GM21825 (cell line): ENCODE measurements at regions not wholly inside any gene's neighbourhood (a gene's known extent, or its start where the extent isn't known, plus 50 kb on each side); places are given as distances from the start of the nearest gene placed in this dataset.
"Not testable (repeated sequence)": the region's sequence is repeated elsewhere in the genome, so short reads cannot be mapped to it uniquely, and the experiment has no call there.

Source experiments
- ATAC-seq: cut with Tn5 transposase; IDR thresholded peaks from one replicate; pipeline ENCODE4 v1.9.1; 2021; ENCODE audit warnings: mild to moderate bottlenecking, moderate library complexity; ENCODE audit not compliant: unreplicated experiment

- ATAC-seq, result no peak
Observed at GRCh38 chr7:86592185-86592584, 51.5 kb upstream of the GRM3 start.

GRCh38 chr7:86574006-86574405 is 69.7 kb upstream of the GRM3 start:
- no peak for ATAC-seq

GRCh38 chr7:86558680-86559501 is 84.8 kb upstream of the GRM3 start:
- no peak for ATAC-seq

DNA sequence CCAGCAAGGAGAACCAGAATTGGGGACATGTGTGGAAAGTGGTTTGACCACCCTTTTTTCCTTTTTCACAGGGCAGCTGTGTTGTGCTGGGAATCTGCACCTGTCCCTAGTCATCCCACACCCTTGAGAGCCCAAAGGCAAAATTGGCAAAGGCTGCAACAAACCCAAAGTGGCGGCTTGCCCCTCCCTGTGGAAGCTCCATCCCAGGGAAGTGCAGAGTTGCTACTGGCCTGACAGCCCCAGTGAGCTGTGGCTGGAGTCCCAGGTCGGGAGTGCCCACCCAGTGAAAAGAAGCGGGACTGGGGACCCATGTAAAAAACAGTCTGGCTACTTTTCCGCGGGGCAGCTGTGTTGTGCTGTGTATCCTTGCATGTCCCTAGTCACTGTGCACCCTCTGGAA is 109.1 kb upstream of the GRM3 start:
- no peak for ATAC-seq

- no peak for ATAC-seq
Observed at GRCh38 chr7:86504229-86504628, 139.5 kb upstream of the GRM3 start.

- ATAC-seq, result no peak
Observed at GRCh38 chr7:86499986-86500385, 143.7 kb upstream of the GRM3 start.

GRCh38 chr7:86485827-86486226 is 157.9 kb upstream of the GRM3 start:
- ATAC-seq, result no peak

GRCh38 chr7:86479144-86479543 is 164.6 kb upstream of the GRM3 start:
- ATAC-seq, result no peak

GRCh38 chr7:86477343-86477935 is 166.3 kb upstream of the GRM3 start:
- ATAC-seq, result no peak

DNA sequence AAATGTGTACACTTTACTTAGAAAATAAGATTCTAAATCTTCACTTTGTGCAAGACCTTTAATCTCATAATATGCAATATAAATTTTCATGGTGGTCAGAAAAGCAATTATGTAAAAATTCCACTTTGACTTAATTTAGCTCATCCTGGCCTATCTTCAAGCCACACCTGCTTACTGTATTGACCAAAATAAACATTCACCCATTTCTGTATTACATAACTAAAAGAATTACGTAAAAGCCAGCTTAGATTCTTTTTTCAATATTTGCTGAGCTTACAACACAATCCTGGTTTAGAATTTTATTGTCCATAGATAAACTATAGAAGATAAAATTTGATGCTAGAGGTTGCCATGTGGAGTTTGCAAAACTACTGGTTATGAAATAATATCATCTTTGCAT is 172.9 kb upstream of the GRM3 start:
- ATAC-seq, result no peak

- ATAC-seq, result peak; percentile 99
Observed at GRCh38 chr7:86469680-86470295, 173.9 kb upstream of the GRM3 start.

DNA sequence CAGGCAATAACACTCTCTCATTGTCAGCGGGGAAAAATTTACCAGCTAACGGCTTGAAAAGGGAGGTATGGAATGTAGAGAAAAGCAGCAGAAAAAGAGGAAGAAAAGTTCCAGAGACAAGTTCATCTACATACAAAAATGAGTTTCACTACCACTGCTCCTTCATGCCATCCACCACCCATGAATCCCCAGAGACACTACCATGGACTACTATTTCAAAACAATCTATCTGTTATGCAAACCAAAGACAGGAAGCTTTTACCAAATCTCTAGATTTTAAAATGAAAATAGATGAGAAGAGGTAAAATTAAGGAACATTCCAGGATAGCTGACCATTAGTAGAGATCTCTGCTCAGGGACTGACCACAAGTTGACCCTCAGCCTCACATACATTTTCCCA is 189.0 kb upstream of the GRM3 start:
- no peak for ATAC-seq

DNA sequence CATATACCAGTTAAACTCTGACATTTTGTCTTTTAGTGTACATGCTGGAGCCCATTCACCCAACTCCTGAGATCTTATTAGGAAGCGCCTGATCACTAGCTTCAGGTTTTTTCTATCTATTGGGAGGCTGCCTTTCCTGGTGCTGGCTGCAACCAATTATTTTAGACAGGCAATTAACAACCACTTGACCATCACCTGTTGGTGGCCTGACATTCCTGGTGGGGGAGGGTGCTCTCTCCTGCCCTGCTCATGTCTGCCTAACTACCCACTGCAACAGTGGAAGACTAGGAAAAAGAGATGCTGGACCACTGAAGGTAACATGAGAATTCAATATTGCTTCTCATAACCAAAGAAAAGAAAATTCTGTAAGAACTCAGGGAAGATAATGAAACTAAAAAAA is 190.3 kb upstream of the GRM3 start:
- ATAC-seq, result no peak

DNA sequence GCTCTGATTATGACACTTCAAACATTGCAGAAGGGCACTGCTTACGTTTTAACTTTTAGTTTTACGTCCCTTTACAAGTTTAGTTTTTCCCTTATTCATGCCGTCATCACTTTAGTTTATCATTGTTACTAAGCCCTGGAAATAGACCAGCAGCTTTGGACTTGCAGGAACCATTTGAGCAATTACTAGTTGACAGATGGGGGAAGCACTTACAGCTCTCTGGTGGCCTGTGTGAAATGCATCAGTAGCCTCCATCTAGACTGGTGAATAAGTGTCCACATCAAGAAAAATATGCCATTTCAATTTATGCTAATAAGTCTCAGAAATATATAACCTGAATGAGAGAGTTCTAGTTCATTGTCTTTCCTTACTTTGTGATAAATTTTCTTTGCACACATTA is 194.9 kb upstream of the GRM3 start:
- no peak for ATAC-seq

GRCh38 chr7:86445285-86445684 is 198.4 kb upstream of the GRM3 start:
- no peak for ATAC-seq

- no peak for ATAC-seq
Observed at GRCh38 chr7:86444245-86444644, 199.5 kb upstream of the GRM3 start.

DNA sequence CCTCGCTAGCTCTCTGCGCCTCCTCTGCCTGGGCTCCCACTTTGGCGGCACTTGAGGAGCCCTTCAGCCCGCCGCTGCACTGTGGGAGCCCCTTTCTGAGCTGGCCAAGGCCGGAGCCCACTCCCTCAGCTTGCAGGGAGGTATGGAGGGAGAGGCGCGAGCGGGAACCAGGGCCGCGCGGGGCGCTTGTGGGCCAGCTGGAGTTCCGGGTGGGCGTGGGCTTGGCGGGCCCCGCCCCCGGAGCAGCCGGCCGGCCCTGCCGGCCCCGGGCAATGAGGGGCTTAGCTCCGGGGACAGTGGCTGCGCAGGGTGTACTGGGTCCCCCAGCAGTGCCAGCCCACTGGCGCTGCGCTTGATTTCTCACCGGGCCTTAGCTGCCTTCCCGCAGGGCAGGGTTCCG is 203.3 kb upstream of the GRM3 start:
- not testable (repeated sequence) for ATAC-seq

DNA sequence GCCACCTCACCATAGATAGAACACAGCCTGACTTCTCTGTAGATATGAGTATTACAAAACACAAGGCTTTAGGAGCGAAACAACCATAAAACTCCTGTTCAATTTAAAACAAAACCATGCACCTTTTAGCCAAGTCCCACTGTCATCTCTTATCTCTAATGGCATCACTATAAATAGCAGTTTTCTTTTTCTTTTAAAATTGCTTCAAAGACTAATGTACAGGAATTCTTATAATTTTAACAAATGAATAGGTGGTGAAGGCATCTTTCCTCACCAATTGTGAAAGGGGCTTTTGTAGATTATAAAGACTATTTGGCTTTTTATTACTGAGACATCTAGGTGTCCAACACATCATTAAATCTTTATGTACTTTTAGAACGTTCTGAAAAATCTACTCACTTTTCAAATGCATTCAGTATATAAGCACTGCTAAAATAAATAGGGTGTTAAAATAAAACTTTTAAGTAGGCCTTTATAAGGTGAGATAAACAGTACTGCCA is 205.7 kb upstream of the GRM3 start:
- no peak for ATAC-seq

- ATAC-seq, result no peak
Observed at GRCh38 chr7:86431761-86432160, 211.9 kb upstream of the GRM3 start.

- ATAC-seq, result no peak
Observed at GRCh38 chr7:86411814-86412213, 231.9 kb upstream of the GRM3 start.

- ATAC-seq, result no peak
Observed at GRCh38 chr7:86407291-86407690, 236.4 kb upstream of the GRM3 start.

DNA sequence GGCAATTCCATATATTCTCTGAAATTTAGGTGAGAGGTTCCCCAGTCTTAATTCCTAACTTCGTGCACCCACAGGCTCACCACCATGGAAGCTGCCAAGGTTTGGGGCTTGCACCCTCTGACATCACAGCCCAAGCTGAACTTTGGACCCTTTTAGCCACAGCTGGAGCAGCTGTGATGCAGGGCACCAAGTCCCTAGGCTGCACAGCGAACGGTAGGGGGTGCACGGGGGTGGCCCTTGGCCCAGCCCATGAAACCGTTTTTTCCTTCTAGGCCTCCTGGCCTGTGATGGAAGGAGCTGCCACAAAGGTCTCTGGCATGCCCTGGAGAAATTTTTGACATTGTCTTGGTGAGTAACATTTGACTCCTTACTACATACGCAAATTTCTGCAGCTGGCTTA is 251.9 kb upstream of the GRM3 start:
- ATAC-seq, result no peak
